NCI-H82 (cell line): ENCODE measurements at regions not wholly inside any gene's neighbourhood (a gene's known extent, or its start where the extent isn't known, plus 50 kb on each side); places are given as distances from the start of the nearest gene placed in this dataset.
"Not testable (repeated sequence)": the region's sequence is repeated elsewhere in the genome, so short reads cannot be mapped to it uniquely, and the experiment has no call there.

Experiments used
- DNase-seq: peaks from one replicate; lab custom pipeline; 2025; lab: John Stamatoyannopoulos, UW

GRCh38 chr3:72535772-72536171 is 312.5 kb downstream of the SHQ1 start:
- DNase-seq, result no peak

DNA sequence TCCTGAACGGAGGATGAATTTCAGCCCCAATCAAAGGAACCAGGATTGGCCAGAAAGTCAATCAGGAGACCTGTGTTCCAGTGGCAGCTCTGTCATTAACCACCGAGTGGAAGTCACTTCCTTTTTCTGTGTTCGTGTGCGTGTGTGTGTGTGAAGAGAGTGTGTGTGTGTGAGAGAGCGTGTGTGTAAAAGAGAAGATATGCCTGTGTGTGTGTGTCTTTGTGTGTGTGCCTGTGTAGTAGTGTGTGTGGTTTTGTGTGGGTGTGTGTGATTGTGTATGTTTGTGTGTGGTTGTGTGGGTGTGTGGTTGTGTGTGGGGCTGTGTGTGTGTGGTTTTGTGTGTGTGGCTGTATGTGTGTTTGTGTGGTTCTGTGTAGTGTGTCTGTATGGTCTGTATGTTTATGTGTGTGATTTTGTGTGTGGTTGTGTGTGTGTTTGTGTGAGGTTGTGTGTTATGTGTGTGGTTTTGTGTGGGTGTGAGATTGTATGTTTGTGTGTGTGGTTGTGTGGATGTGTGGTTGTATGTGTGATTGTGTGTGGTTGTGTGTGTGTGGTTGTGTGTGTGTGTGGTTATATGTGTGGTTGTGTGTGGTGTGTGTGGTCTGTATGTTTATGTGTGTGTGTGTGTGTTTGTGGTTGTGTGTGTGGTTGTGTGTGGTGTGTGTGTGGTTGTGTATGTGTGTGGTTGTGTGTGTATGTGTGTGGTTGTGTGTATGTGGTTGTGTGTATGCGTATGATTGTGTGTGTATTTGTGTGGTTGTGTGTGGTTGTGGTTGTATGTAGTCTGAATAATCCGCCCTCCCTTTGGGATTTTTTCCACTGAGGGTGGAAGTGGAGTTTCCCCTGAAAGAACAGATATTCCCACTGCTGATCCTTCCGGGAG is 314.4 kb downstream of the SHQ1 start:
- DNase-seq, result no peak

DNA sequence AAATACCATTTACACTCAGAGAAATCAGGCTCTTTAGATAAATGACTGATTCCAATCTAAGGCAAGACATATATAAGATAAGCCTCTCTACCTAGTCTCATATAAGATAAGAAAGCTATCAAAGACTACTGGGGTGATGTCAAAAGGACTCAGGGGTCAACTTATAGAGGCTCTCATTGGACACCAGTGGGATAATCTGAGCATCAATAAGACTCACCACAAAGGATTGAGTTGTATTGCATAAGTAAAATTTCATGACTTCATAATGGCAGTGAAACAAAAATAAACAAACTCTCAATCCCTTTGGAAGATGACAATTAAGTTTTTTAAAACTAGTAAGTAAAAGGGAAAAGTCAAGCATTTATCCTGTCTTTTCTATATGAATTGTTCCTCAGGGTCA is 317.8 kb downstream of the SHQ1 start:
- no peak for DNase-seq

DNA sequence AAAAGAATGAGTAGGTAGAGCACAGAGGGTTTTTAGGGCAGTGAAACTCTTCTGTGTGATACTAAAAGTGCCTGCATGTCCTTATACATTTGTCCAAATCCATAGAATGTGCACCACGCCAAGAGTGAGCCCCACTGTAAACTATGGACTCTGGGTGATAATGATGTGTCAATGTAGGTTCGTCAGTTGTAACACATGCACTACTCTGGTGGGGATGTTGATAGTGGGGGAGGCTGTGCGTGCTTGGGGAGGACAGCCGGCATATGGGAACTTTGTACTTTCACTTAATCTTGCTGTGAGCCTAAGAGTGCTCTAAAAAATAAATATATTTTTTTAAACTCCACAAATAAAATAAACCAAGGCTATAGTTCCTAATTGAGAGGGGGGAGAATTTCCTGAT is 319.2 kb downstream of the SHQ1 start:
- no peak for DNase-seq

GRCh38 chr3:72523429-72524151 is 324.7 kb downstream of the SHQ1 start:
- DNase-seq, result no peak

GRCh38 chr3:72520690-72521308 is 327.4 kb downstream of the SHQ1 start:
- DNase-seq, result no peak

GRCh38 chr3:72519946-72520604 is 328.2 kb downstream of the SHQ1 start:
- DNase-seq, result no peak

GRCh38 chr3:72517921-72518424 is 330.3 kb downstream of the SHQ1 start:
- no peak for DNase-seq

- no peak for DNase-seq
These were observed 330.9 kb downstream of the SHQ1 start for GRCh38 chr3:72517336-72517735.

GRCh38 chr3:72516361-72516760 is 331.9 kb downstream of the SHQ1 start:
- no peak for DNase-seq

- DNase-seq, result no peak
These were observed 332.3 kb downstream of the SHQ1 start for GRCh38 chr3:72515941-72516340.

GRCh38 chr3:72515281-72515680 is 333.0 kb downstream of the SHQ1 start:
- DNase-seq, result no peak

DNA sequence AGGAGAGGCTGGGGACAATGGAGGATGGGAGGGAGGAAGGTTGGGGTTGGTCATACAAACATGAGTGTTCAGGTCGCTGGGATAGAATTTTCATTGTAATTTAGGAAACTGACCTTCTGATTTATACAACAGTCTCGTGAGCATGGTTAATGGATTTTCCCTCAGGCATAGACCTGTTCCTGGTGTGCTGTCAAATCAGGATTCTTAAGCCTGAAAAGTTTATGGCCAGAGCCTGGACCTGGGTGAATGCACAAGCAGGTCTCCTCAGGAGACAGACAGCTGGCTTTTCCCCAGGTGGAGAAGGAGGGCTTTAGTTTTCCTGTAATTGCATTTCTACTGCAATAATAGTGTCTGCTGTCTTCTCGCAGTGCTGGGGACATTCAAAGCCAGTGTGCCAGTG is 338.0 kb downstream of the SHQ1 start:
- peak; percentile 6 for DNase-seq

- no peak for DNase-seq
These were observed 342.5 kb downstream of the SHQ1 start for GRCh38 chr3:72505539-72506405.

- DNase-seq, result not testable (repeated sequence)
These were observed 350.7 kb downstream of the SHQ1 start for GRCh38 chr3:72497501-72497900.

- peak; percentile 91 for DNase-seq
These were observed 352.1 kb downstream of the SHQ1 start for GRCh38 chr3:72496051-72496670.

DNA sequence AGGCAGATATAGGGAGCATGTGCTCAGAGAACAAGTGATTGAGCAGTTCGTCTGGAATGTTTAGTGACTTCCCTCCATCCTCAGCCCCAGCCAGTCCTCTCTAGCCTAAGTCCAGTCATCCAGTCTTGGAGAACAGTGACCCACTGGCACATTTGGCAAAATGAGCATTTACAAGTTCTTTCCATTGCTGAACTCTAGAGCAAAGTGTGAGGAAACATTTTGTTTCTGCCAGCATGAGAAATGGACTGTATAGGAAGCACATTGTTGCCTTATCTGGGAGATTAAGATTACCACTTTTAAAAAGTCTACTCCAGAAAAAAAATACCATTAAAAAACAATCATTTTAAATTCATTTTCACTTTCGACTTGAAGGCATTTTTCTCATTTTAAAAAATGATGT is 353.6 kb downstream of the SHQ1 start:
- DNase-seq, result no peak

- no peak for DNase-seq
These were observed 354.1 kb downstream of the SHQ1 start for GRCh38 chr3:72494130-72494529.

- no peak for DNase-seq
These were observed 356.0 kb downstream of the SHQ1 start for GRCh38 chr3:72492240-72492639.

DNA sequence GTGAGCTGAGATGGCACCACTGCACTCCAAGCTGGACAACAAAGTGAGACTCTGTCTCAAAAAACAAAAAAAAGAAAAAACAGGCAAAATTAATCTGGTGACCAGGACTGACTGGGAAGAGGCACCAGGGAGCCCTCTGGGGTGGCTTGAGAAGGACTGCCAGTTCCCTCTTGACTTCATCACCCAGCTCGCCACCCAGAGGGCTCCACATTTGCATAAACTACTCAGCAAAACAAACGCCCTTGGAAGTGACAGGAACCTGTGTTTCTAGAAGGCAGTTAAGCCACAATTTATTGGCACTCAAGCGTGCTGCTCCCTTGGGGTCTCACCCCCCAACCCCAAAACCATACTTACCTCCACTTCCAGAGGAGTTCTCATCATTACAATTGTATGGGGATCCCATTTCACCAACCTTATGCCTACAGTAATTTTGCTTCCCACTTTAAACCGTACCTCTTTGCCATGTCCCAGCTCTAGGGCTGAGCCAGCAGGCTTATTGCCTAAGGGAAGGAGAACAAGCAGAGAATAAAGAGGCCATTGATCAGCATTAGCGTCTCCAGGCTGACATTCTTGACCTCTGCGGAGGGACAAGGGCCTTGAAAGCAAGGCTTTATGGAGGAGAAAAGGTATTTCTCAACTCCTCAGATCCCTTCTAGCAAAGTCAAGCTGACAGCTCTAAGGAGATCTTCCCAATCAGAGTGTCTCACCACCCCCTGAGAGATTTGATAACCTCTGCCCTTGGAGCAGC is 357.4 kb downstream of the SHQ1 start:
- peak; percentile 70 for DNase-seq
